Endothelial cell of umbilical vein (primary cell): ENCODE measurements at regions not wholly inside any gene's neighbourhood (a gene's known extent, or its start where the extent isn't known, plus 50 kb on each side); places are given as distances from the start of the nearest gene placed in this dataset.

ENCODE experiments used
- BruUV-seq: library from RNA; stranded (reverse); fragments of 400-500 nt; replicated peaks from 2 replicates; lab custom pipeline; 2021; lab: Mats Ljungman, UMichigan
- CTCF ChIA-PET: fragments of 300-600, 350-600 bp; sonication (Branson Sonifier 250); formaldehyde crosslinking; loops from one replicate; lab custom pipeline; 2021; ENCODE audit warnings: antibody characterized with exemption, inconsistent platforms; lab: Charles Lee
- POLR2A ChIA-PET: fragments of 300-600, 350-600 bp; sonication (Branson Sonifier 250); formaldehyde crosslinking; loops from one replicate; lab custom pipeline; 2021; ENCODE audit warnings: antibody characterized with exemption, inconsistent platforms; lab: Charles Lee
- DNase-seq: peaks from one replicate; pipeline ENCODE4 v3.0.0-alpha.2; 2011; ENCODE audit warnings: low read depth, low spot score
- FAIRE-seq: peaks from 2 replicates; lab custom pipeline; 2011; peaks lifted over from hg19 to GRCh38; lab: Jason Lieb, UNC
- H2AFZ ChIP-seq: 2 replicates; pipeline ENCODE4 v1.6.0; 2012; ENCODE audit warnings: low read depth, low read length, control low read depth, inconsistent platforms
- H3K27ac ChIP-seq: 2 replicates; pipeline ENCODE4 v1.5.1; 2011; ENCODE audit warnings: low read depth, mild to moderate bottlenecking, control low read depth, low read length, moderate library complexity; ENCODE audit not compliant: insufficient read depth
- H3K27me3 ChIP-seq, 2 experiments: 2 replicates each; pipeline versions ENCODE4 v1.6.0 to v1.6.1; 2011; ENCODE audit warnings: low read length in 2 of 2, mixed read lengths in 1 of 2; ENCODE audit not compliant: control insufficient read depth in 2 of 2, insufficient read depth in 2 of 2
- H3K36me3 ChIP-seq, 2 experiments: 2 replicates in 1 of 2; 3 replicates in 1 of 2; pipeline ENCODE4 v1.5.1; 2011; ENCODE audit warnings: low read length in 2 of 2, mild to moderate bottlenecking in 1 of 2, moderate library complexity in 1 of 2; ENCODE audit not compliant: control insufficient read depth in 2 of 2, insufficient read depth in 2 of 2; ENCODE audit errors: extremely low read depth in 1 of 2
- H3K4me1 ChIP-seq: 3 replicates; pipeline ENCODE4 v1.5.1; 2011; ENCODE audit warnings: mild to moderate bottlenecking, low read length; ENCODE audit not compliant: control insufficient read depth, insufficient read depth; ENCODE audit errors: extremely low read depth
- H3K4me2 ChIP-seq: 2 replicates; pipeline ENCODE4 v1.6.1; 2011; ENCODE audit warnings: low read length, control low read depth, mixed read lengths; ENCODE audit not compliant: insufficient read depth
- H3K4me3 ChIP-seq, 3 experiments: fragments of 200-600 bp in 1 of 3; sonication (generic), shearing (Covaris generic) in 1 of 3; replicated peaks in 1 of 3; 2 replicates each; pipeline ENCODE4 v1.5.1; 2011 to 2016; ENCODE audit warnings: control low read depth in 3 of 3, low read length in 3 of 3, mild to moderate bottlenecking in 2 of 3, inconsistent platforms in 1 of 3, low read depth in 1 of 3, moderate library complexity in 1 of 3; ENCODE audit not compliant: insufficient read depth in 1 of 3
- H3K79me2 ChIP-seq: 2 replicates; pipeline ENCODE4 v1.6.0; 2012; ENCODE audit warnings: low read length, inconsistent platforms; ENCODE audit not compliant: control insufficient read depth, insufficient read depth
- H3K9ac ChIP-seq: replicated peaks from 2 replicates; pipeline ENCODE3; 2011; ENCODE audit warnings: low read length, control low read depth; ENCODE audit not compliant: insufficient read depth; ENCODE audit errors: extremely low read depth
- H3K9me1 ChIP-seq: replicated peaks from 3 replicates; pipeline ENCODE4 v1.6.0; 2011; ENCODE audit warnings: mild to moderate bottlenecking, low read length; ENCODE audit not compliant: control insufficient read depth, insufficient read depth; ENCODE audit errors: extremely low read depth
- H3K9me3 ChIP-seq: replicated peaks from 2 replicates; pipeline ENCODE4 v1.5.1; 2012; ENCODE audit warnings: low read length, inconsistent platforms; ENCODE audit not compliant: control insufficient read depth, insufficient read depth
- H4K20me1 ChIP-seq: replicated peaks from 2 replicates; pipeline ENCODE3; 2011; ENCODE audit warnings: mild to moderate bottlenecking, low read length; ENCODE audit not compliant: control insufficient read depth, insufficient read depth; ENCODE audit errors: extremely low read depth
- CTCF ChIP-seq, 2 donors: IDR thresholded peaks; 1 replicate in 1 of 2; 2 replicates in 1 of 2; pipeline ENCODE4 v1.5.1; 2011; ENCODE audit warnings: low read length in 2 of 2, mild to moderate bottlenecking in 2 of 2, moderate library complexity in 2 of 2, control low read depth in 1 of 2, inconsistent platforms in 1 of 2, low read depth in 1 of 2; ENCODE audit not compliant: insufficient read depth in 1 of 2; ENCODE audit errors: extremely low read depth in 1 of 2
- EZH2 ChIP-seq: IDR thresholded peaks from 2 replicates; pipeline ENCODE4 v1.6.1; 2012; ENCODE audit warnings: borderline replicate concordance, low read depth, mild to moderate bottlenecking, moderate library complexity, low read length, inconsistent platforms; ENCODE audit not compliant: severe bottlenecking
- FOS ChIP-seq: IDR thresholded peaks from 2 replicates; pipeline ENCODE4 v1.6.1; 2011; ENCODE audit warnings: mild to moderate bottlenecking, low read length, moderate library complexity, borderline replicate concordance; ENCODE audit not compliant: insufficient read depth
- GATA2 ChIP-seq: IDR thresholded peaks from 2 replicates; pipeline ENCODE4 v1.7.0; 2011; ENCODE audit warnings: low read depth, mild to moderate bottlenecking, moderate library complexity, mixed read lengths, low read length; ENCODE audit not compliant: insufficient read length, insufficient read depth
- JUN ChIP-seq: IDR thresholded peaks from 2 replicates; pipeline ENCODE4 v1.6.1; 2011; ENCODE audit warnings: borderline replicate concordance, low read depth; ENCODE audit not compliant: insufficient read length, insufficient read depth
- MAX ChIP-seq: IDR thresholded peaks from 2 replicates; pipeline ENCODE4 v1.6.1; 2011; ENCODE audit not compliant: insufficient read depth, insufficient read length
- MYC ChIP-seq: IDR thresholded peaks from one replicate; pipeline ENCODE4 v1.6.1; 2011; ENCODE audit warnings: mild to moderate bottlenecking, low read depth, low read length
- POLR2A ChIP-seq: IDR thresholded peaks from 2 replicates; pipeline ENCODE4 v1.6.1; 2012; ENCODE audit warnings: low read depth, mild to moderate bottlenecking, control low read depth, low read length
- POLR2AphosphoS5 ChIP-seq: IDR thresholded peaks from 2 replicates; pipeline ENCODE4 v1.6.1; 2012; ENCODE audit warnings: low read depth, mild to moderate bottlenecking, control low read depth, low read length, moderate library complexity; ENCODE audit not compliant: insufficient read depth
- dilution Hi-C: fragments of 300-500 bp; cut with MboI; formaldehyde crosslinking; loops from one replicate; pipeline ENCODE4 v1.15.0; 2019; ENCODE audit warnings: low sequenced_read_pairs; ENCODE audit not compliant: extremely low pct_ligation_motif_present
- intact Hi-C: fragments of 100-400 bp; cut with micrococcal nuclease; formaldehyde crosslinking; loops from one replicate; pipeline ENCODE4 v1.10.0; 2022

GRCh38 chr14:31930493-31931240 lies 146.4 kb upstream of the ARHGAP5 start:
- dilution Hi-C loops, result no loop called here

GRCh38 chr14:31932675-31933074 lies 144.4 kb upstream of the ARHGAP5 start:
- H3K27ac ChIP-seq, result no peak overlapping the region
- H3K9ac ChIP-seq, result no peak overlapping the region
- no peaks in the 10 kb centered on the region for H3K9me1 ChIP-seq
- no peak overlapping the region for H3K4me2 ChIP-seq
- H4K20me1 ChIP-seq, result no peaks in the 10 kb centered on the region
- ChIA-PET CTCF (no interaction called here), POLR2A (no interaction called here)
- H2AFZ ChIP-seq, result no peak overlapping the region
- H3K4me1 ChIP-seq, result peaks cover 26% of the 10 kb centered on the region
- intact Hi-C loops (no loop called here), dilution Hi-C loops (no loop called here)
- no peaks in the 10 kb centered on the region for H3K27me3 ChIP-seq
- H3K9me3 ChIP-seq, result no peaks in the 10 kb centered on the region
- no peaks in the 10 kb centered on the region for H3K79me2 ChIP-seq
- H3K4me3 ChIP-seq, result no peak overlapping the region
- TF ChIP-seq FOS (no peak), POLR2AphosphoS5 (no peak), GATA2 (no peak), MYC (no peak), EZH2 (no peak), POLR2A (no peak), JUN (no peak), CTCF (IDR thresholded peaks at IDR 0.05; ENCODE audit: extremely low read depth in 1 of 2, insufficient read depth in 1 of 2, low read depth in 1 of 2, low read length in 2 of 2) (no peak), MAX (no peak)
- no peak for DNase-seq
- no peaks in the 10 kb centered on the region for H3K36me3 ChIP-seq
- BruUV-seq, result no TSS peak
- FAIRE-seq, result no peak

More at GRCh38 chr14:31930493-31931240, 146.4 kb upstream of the ARHGAP5 start:
- intact Hi-C loops, result no loop called here
- Histone ChIP-seq H3K9ac (no peak overlapping the region), H3K27me3 (no peaks in the 10 kb centered on the region), H3K79me2 (no peaks in the 10 kb centered on the region), H3K36me3 (no peaks in the 10 kb centered on the region), H3K9me1 (no peaks in the 10 kb centered on the region), H4K20me1 (no peaks in the 10 kb centered on the region), H2AFZ (no peak overlapping the region), H3K4me1 (peaks cover 37% of the 10 kb centered on the region), H3K4me2 (no peak overlapping the region), H3K9me3 (no peaks in the 10 kb centered on the region), H3K27ac (no peak overlapping the region), H3K4me3 (no peak overlapping the region)
- TF ChIP-seq JUN (no peak), EZH2 (no peak), POLR2AphosphoS5 (no peak), MAX (no peak)
- POLR2A ChIA-PET, result no interaction called here
- CTCF ChIA-PET, result interaction anchor here (1.3 kb wide), 1 partner anchor 324 kb away, joined by 4 read pairs; no protein-coding TSS in a partner anchor
- FAIRE-seq, result no peak
- BruUV-seq, result no TSS peak
- no peak for DNase-seq
